Ectodermal cell (in vitro differentiated cells): ENCODE measurements at regions not wholly inside any gene's neighbourhood (a gene's known extent, or its start where the extent isn't known, plus 50 kb on each side); places are given as distances from the start of the nearest gene placed in this dataset.

Experiments used
- H3K27ac ChIP-seq: 2 replicates; pipeline ENCODE4 v1.7.0; 2013; ENCODE audit warnings: mild to moderate bottlenecking, low read depth, low read length; ENCODE audit not compliant: insufficient read depth, poor library complexity, severe bottlenecking
- H3K27me3 ChIP-seq: 2 replicates; pipeline ENCODE4 v1.7.0; 2013; ENCODE audit warnings: mild to moderate bottlenecking, low read length; ENCODE audit not compliant: insufficient read depth, control insufficient read depth, poor library complexity, severe bottlenecking
- H3K36me3 ChIP-seq: one replicate; pipeline ENCODE4 v1.7.0; 2013; ENCODE audit warnings: low read length; ENCODE audit not compliant: control insufficient read depth, insufficient read depth
- H3K4me1 ChIP-seq: one replicate; pipeline ENCODE4 v1.7.0; 2013; ENCODE audit warnings: low read length; ENCODE audit not compliant: control insufficient read depth, insufficient read depth
- H3K4me3 ChIP-seq: 2 replicates; pipeline ENCODE4 v1.7.0; 2013; ENCODE audit warnings: low read depth, low read length, control low read depth; ENCODE audit not compliant: insufficient read depth
- H3K9me3 ChIP-seq: 2 replicates; pipeline ENCODE4 v1.7.0; 2013; ENCODE audit warnings: mild to moderate bottlenecking, low read length, moderate library complexity; ENCODE audit not compliant: control insufficient read depth
- WGBS, 2 experiments: methylation state at CpG; one replicate each; pipeline ENCODE4 v1.1.7; 2013; ENCODE audit warnings: missing lambda C conversion rate in 2 of 2; 5-methylcytosine and 5-hydroxymethylcytosine counted together

- 100% methylated on average over 1 of the region's 1 CpG for WGBS, 2 experiments
- Histone ChIP-seq H3K9me3 (no peaks in the 10 kb centered on the region), H3K36me3 (no peaks in the 10 kb centered on the region), H3K4me3 (no peak overlapping the region), H3K27ac (no peak overlapping the region), H3K4me1 (no peaks in the 10 kb centered on the region), H3K27me3 (no peaks in the 10 kb centered on the region)
Measured at GRCh38 chr13:89315287-89315686, 1644.1 kb downstream of the SLITRK5 start.

GRCh38 chr13:89322466-89322865 is 1651.3 kb downstream of the SLITRK5 start:
- Histone ChIP-seq H3K27ac (no peak overlapping the region), H3K4me1 (no peaks in the 10 kb centered on the region), H3K27me3 (no peaks in the 10 kb centered on the region), H3K9me3 (no peaks in the 10 kb centered on the region), H3K4me3 (no peak overlapping the region), H3K36me3 (no peaks in the 10 kb centered on the region)
- WGBS, 2 experiments: 95 to 98% methylated on average over 5 of the region's 5 CpGs

GRCh38 chr13:89324582-89324981 is 1653.4 kb downstream of the SLITRK5 start:
- Histone ChIP-seq H3K4me3 (no peak overlapping the region), H3K9me3 (no peaks in the 10 kb centered on the region), H3K36me3 (no peaks in the 10 kb centered on the region), H3K27me3 (no peaks in the 10 kb centered on the region), H3K4me1 (no peaks in the 10 kb centered on the region), H3K27ac (no peak overlapping the region)

GRCh38 chr13:89343165-89343564 is 1672.0 kb downstream of the SLITRK5 start:
- H3K36me3 ChIP-seq: no peaks in the 10 kb centered on the region
- no peak overlapping the region for H3K4me3 ChIP-seq
- no CpG with 5 or more reads among the region's 1 CpG for WGBS, 2 experiments
- no peaks in the 10 kb centered on the region for H3K27me3 ChIP-seq
- no peaks in the 10 kb centered on the region for H3K4me1 ChIP-seq
- no peak overlapping the region for H3K27ac ChIP-seq
- no peaks in the 10 kb centered on the region for H3K9me3 ChIP-seq

- H3K4me3 ChIP-seq: no peak overlapping the region
- WGBS, 2 experiments: 89 to 98% methylated on average over 2 of the region's 2 CpGs
- no peak overlapping the region for H3K27ac ChIP-seq
- H3K27me3 ChIP-seq: no peaks in the 10 kb centered on the region
- no peaks in the 10 kb centered on the region for H3K4me1 ChIP-seq
- no peaks in the 10 kb centered on the region for H3K9me3 ChIP-seq
- H3K36me3 ChIP-seq: no peaks in the 10 kb centered on the region
Measured at GRCh38 chr13:89352384-89352783, 1681.2 kb downstream of the SLITRK5 start.

- no peaks in the 10 kb centered on the region for H3K36me3 ChIP-seq
- 95 to 96% methylated on average over 4 of the region's 4 CpGs for WGBS, 2 experiments
- no peaks in the 10 kb centered on the region for H3K9me3 ChIP-seq
- H3K4me1 ChIP-seq: no peaks in the 10 kb centered on the region
- H3K27ac ChIP-seq: no peak overlapping the region
- no peaks in the 10 kb centered on the region for H3K27me3 ChIP-seq
- no peak overlapping the region for H3K4me3 ChIP-seq
Measured at GRCh38 chr13:89361909-89362308, 1690.7 kb downstream of the SLITRK5 start.

GRCh38 chr13:89363144-89363543 is 1692.0 kb downstream of the SLITRK5 start:
- no peaks in the 10 kb centered on the region for H3K4me1 ChIP-seq
- 95 to 98% methylated on average over 32 to 36 of the region's 41 CpGs for WGBS, 2 experiments
- H3K27me3 ChIP-seq: no peaks in the 10 kb centered on the region
- H3K9me3 ChIP-seq: no peaks in the 10 kb centered on the region
- no peaks in the 10 kb centered on the region for H3K36me3 ChIP-seq
- H3K4me3 ChIP-seq: no peak overlapping the region
- no peak overlapping the region for H3K27ac ChIP-seq

- no peak overlapping the region for H3K27ac ChIP-seq
- H3K4me1 ChIP-seq: no peaks in the 10 kb centered on the region
- H3K36me3 ChIP-seq: no peaks in the 10 kb centered on the region
- H3K9me3 ChIP-seq: no peaks in the 10 kb centered on the region
- 87 to 89% methylated on average over 3 of the region's 3 CpGs for WGBS, 2 experiments
- no peaks in the 10 kb centered on the region for H3K27me3 ChIP-seq
- H3K4me3 ChIP-seq: no peak overlapping the region
Measured at GRCh38 chr13:89372193-89372592, 1701.0 kb downstream of the SLITRK5 start.

GRCh38 chr13:89375839-89376238 is 1704.7 kb downstream of the SLITRK5 start:
- Histone ChIP-seq H3K36me3 (no peaks in the 10 kb centered on the region), H3K9me3 (no peaks in the 10 kb centered on the region), H3K4me3 (no peak overlapping the region), H3K4me1 (no peaks in the 10 kb centered on the region), H3K27ac (no peak overlapping the region), H3K27me3 (no peaks in the 10 kb centered on the region)
- 87 to 98% methylated on average over 2 of the region's 2 CpGs for WGBS, 2 experiments

- H3K27me3 ChIP-seq: no peaks in the 10 kb centered on the region
- H3K4me3 ChIP-seq: no peak overlapping the region
- no peak overlapping the region for H3K27ac ChIP-seq
- H3K36me3 ChIP-seq: no peaks in the 10 kb centered on the region
- WGBS, 2 experiments: 93% methylated on average over 2 to 3 of the region's 3 CpGs
- H3K4me1 ChIP-seq: no peaks in the 10 kb centered on the region
- no peaks in the 10 kb centered on the region for H3K9me3 ChIP-seq
Measured at GRCh38 chr13:89380101-89380500, 1708.9 kb downstream of the SLITRK5 start.

- 87 to 94% methylated on average over 3 of the region's 3 CpGs for WGBS, 2 experiments
- Histone ChIP-seq H3K27me3 (no peaks in the 10 kb centered on the region), H3K4me1 (no peaks in the 10 kb centered on the region), H3K36me3 (no peaks in the 10 kb centered on the region), H3K4me3 (no peak overlapping the region), H3K27ac (no peak overlapping the region), H3K9me3 (no peaks in the 10 kb centered on the region)
Measured at GRCh38 chr13:89382981-89383380, 1711.8 kb downstream of the SLITRK5 start.
